ENCODE measurements at regions not wholly inside any gene's neighbourhood (a gene's known extent, or its start where the extent isn't known, plus 50 kb on each side); places are given as distances from the start of the nearest gene placed in this dataset.

DNA sequence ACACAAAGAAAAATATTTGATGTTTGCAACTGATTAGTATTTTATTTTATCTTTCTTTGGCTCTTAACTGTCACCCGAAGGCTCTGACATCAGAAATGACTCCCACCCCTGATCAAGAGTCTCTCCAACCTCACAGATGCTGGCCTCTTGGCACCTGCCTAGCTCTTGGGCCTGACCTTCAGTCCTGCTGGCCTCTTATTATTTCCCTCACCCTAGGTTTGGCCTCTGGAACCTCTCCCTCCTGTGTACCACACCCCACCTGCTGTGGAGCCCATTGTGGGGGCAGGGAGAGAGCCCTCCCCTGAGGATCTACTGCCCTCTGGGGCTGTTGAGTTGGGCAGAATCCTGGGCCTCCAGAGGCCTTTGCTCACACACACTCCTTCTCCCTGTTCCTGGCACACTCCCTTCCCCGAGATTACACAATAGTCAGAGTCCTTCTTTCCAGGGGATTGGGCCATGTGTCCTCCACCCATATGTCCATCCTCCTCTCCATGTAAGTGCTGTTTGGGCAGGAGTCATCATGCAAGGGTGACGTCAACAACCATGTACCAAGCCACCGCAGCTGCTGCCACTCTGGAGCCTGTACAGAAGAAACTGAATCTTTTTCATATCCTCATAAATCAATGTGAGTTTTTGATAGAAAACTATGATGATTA, 124.3 kb downstream of the RASSF9 start:
- no peak for TF ChIP-seq SP1 (IDR thresholded peaks at IDR 0.05)
- TF ChIP-seq HDGF (IDR thresholded peaks at IDR 0.05; ENCODE audit: borderline replicate concordance), result no peak
- TF ChIP-seq FOXM1 (IDR thresholded peaks at IDR 0.05; ENCODE audit: borderline replicate concordance), result no peak
- TF ChIP-seq BHLHE40 (IDR thresholded peaks at IDR 0.05; ENCODE audit: borderline replicate concordance), result no peak
